Esophagus muscularis mucosa (tissue), 4 donors: ENCODE measurements at regions not wholly inside any gene's neighbourhood (a gene's known extent, or its start where the extent isn't known, plus 50 kb on each side); places are given as distances from the start of the nearest gene placed in this dataset.
A peak's percentile ranks its signal among the peaks of the same experiment; 100 is the strongest.

Experiments
- DNase-seq: peaks from one replicate; pipeline ENCODE4 v3.0.0-alpha.2; 2017; ENCODE audit errors: extremely low spot score
- H3K27ac ChIP-seq, 4 donors: fragments of 200-600 bp; sonication (generic); replicated peaks in 1 of 4; 1 replicate in 3 of 4; 2 replicates in 1 of 4; pipeline ENCODE4 v1.5.1; 2016 to 2019; ENCODE audit warnings: mild to moderate bottlenecking in 1 of 4
- H3K27me3 ChIP-seq, 4 donors: fragments of 200-600 bp; sonication (generic); one replicate each; pipeline versions ENCODE4 v1.5.1 to v1.6.0; 2016 to 2019
- H3K36me3 ChIP-seq, 4 donors: fragments of 200-600 bp; sonication (generic); one replicate each; pipeline ENCODE4 v1.5.1; 2016 to 2019
- H3K4me1 ChIP-seq, 4 donors: fragments of 200-600 bp; sonication (generic); one replicate each; pipeline ENCODE4 v1.5.1; 2016 to 2019
- H3K4me3 ChIP-seq, 4 donors: fragments of 200-600 bp; sonication (generic); 1 replicate in 2 of 4; 2 replicates in 2 of 4; pipeline ENCODE4 v1.5.1; 2016 to 2019; ENCODE audit warnings: mild to moderate bottlenecking in 4 of 4, moderate library complexity in 1 of 4
- H3K9me3 ChIP-seq, 4 donors: fragments of 200-600 bp; sonication (generic); 1 replicate in 3 of 4; 2 replicates in 1 of 4; pipeline ENCODE4 v1.5.1; 2016 to 2019
- EP300 ChIP-seq: sonication (generic); formaldehyde crosslinking; IDR thresholded peaks from one replicate; pipeline ENCODE4 v1.6.1; 2017; ENCODE audit warnings: antibody characterized with exemption
- POLR2A ChIP-seq: fragments of 450-650 bp; IDR thresholded peaks from one replicate; pipeline ENCODE4 v1.6.1; 2017; ENCODE audit warnings: antibody characterized with exemption, moderate library complexity, mild to moderate bottlenecking, low read depth
- POLR2AphosphoS5 ChIP-seq, 2 donors: sonication (generic); formaldehyde crosslinking; IDR thresholded peaks; one replicate each; pipeline ENCODE4 v1.6.1; 2017; ENCODE audit warnings: antibody characterized with exemption in 2 of 2
- WGBS: methylation state at CpG from one replicate; pipeline ENCODE4 v1.1.5; 2018; 5-methylcytosine and 5-hydroxymethylcytosine counted together
- intact Hi-C: fragments of 100-400 bp; cut with DNase I; formaldehyde crosslinking; loops from one replicate; pipeline ENCODE4 v1.15.1; 2023
- TF ChIP-seq, protein P1 (sequence below), 3 experiments: fragments of 200-600 bp in 2 of 3; fragments of 450-650 bp in 1 of 3; sonication (generic) in 2 of 3; IDR thresholded peaks; one replicate each; pipeline ENCODE4 v1.5.1; 2017 to 2019; ENCODE audit warnings: antibody characterized with exemption in 3 of 3, mild to moderate bottlenecking in 2 of 3, moderate library complexity in 1 of 3

GRCh38 chr18:46418663-46419260, 238.3 kb downstream of the LOXHD1 start:
- TF ChIP-seq POLR2AphosphoS5 (IDR thresholded peaks at IDR 0.05) (peak; percentile 50 to 53), EP300 (no peak)
- no peaks in the 10 kb centered on the region for H3K36me3 ChIP-seq
- no peak overlapping the region for H3K4me3 ChIP-seq
- 13% methylated on average over 5 of the region's 5 CpGs for WGBS
- peak overlapping the region; percentile 55 to 78 (median 70) for H3K27ac ChIP-seq
- intact Hi-C loops, result no loop called here
- H3K9me3 ChIP-seq, result no peaks in the 10 kb centered on the region
- DNase-seq, result no peak
- peaks cover 21 to 52% (median 32%) of the 10 kb centered on the region in 4 donors for H3K4me1 ChIP-seq
- no peaks in the 10 kb centered on the region for H3K27me3 ChIP-seq

- peaks cover 19 to 45% (median 31%) of the 10 kb centered on the region in 4 donors for H3K4me1 ChIP-seq
- TF ChIP-seq POLR2AphosphoS5 (IDR thresholded peaks at IDR 0.05) (no peak), POLR2A (no peak), EP300 (no peak)
- TF ChIP-seq, protein P1, sequence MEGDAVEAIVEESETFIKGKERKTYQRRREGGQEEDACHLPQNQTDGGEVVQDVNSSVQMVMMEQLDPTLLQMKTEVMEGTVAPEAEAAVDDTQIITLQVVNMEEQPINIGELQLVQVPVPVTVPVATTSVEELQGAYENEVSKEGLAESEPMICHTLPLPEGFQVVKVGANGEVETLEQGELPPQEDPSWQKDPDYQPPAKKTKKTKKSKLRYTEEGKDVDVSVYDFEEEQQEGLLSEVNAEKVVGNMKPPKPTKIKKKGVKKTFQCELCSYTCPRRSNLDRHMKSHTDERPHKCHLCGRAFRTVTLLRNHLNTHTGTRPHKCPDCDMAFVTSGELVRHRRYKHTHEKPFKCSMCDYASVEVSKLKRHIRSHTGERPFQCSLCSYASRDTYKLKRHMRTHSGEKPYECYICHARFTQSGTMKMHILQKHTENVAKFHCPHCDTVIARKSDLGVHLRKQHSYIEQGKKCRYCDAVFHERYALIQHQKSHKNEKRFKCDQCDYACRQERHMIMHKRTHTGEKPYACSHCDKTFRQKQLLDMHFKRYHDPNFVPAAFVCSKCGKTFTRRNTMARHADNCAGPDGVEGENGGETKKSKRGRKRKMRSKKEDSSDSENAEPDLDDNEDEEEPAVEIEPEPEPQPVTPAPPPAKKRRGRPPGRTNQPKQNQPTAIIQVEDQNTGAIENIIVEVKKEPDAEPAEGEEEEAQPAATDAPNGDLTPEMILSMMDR (IDR thresholded peaks at IDR 0.05), result no peak
- intact Hi-C loops, result no loop called here
- peak overlapping the region; percentile 55 to 78 (median 70) for H3K27ac ChIP-seq
- no peaks in the 10 kb centered on the region for H3K27me3 ChIP-seq
- H3K36me3 ChIP-seq, result no peaks in the 10 kb centered on the region
- WGBS, result 83% methylated on average over 11 of the region's 12 CpGs
- no peak overlapping the region for H3K4me3 ChIP-seq
- H3K9me3 ChIP-seq, result no peaks in the 10 kb centered on the region
- no peak for DNase-seq
Observed at GRCh38 chr18:46419391-46420141, 237.5 kb downstream of the LOXHD1 start.

DNA sequence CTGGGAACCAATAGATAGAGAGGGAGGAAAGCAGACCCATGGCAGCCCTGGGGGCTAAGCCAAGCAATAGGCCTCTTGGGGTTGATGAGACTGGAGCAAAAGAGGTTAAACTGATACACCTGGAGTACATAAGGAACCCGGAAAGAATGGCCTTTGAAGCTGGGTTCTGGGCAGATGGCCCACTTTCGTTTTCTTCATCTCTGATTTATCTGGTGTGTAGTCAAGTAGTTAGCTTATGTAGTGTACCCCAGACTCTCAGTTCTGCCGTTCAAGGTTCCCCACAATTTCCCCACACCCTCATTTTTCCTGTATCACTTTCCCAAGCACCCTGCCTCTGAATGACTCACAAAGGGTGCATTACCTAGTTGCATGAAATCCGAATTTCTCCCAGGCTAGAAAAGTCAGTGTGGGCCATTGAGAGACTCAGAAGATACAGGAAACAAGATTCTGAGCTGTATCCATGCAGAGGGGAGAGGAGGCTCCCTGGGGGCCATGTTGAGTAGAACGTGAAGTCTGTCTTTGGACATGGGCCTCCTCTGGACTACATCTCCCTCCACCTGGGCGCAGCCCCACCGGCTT, 235.0 kb downstream of the LOXHD1 start:
- H3K4me3 ChIP-seq, result no peak overlapping the region
- no peaks in the 10 kb centered on the region for H3K9me3 ChIP-seq
- no peak for TF ChIP-seq POLR2A
- TF ChIP-seq, protein P1 (IDR thresholded peaks at IDR 0.05), result no peak
- TF ChIP-seq POLR2AphosphoS5 (IDR thresholded peaks at IDR 0.05), result no peak
- no peak for TF ChIP-seq EP300
- no peak overlapping the region for H3K27ac ChIP-seq
- DNase-seq, result no peak
- WGBS, result 75% methylated on average over 7 of the region's 7 CpGs
- H3K36me3 ChIP-seq, result no peaks in the 10 kb centered on the region
- peaks cover 12 to 36% (median 27%) of the 10 kb centered on the region in 4 donors for H3K4me1 ChIP-seq
- H3K27me3 ChIP-seq, result no peaks in the 10 kb centered on the region
- intact Hi-C loops, result no loop called here

- Histone ChIP-seq H3K36me3 (no peaks in the 10 kb centered on the region), H3K27ac (no peak overlapping the region), H3K9me3 (no peaks in the 10 kb centered on the region), H3K4me1 (peaks cover 12 to 34% (median 26%) of the 10 kb centered on the region in 4 donors), H3K4me3 (no peak overlapping the region), H3K27me3 (no peaks in the 10 kb centered on the region)
- no peak for TF ChIP-seq POLR2AphosphoS5 (IDR thresholded peaks at IDR 0.05)
- no peak for TF ChIP-seq EP300
- TF ChIP-seq POLR2A, result no peak
- TF ChIP-seq, protein P1 (IDR thresholded peaks at IDR 0.05), result no peak
- WGBS, result 96% methylated on average over 4 of the region's 4 CpGs
- intact Hi-C loops, result no loop called here
- no peak for DNase-seq
Observed at GRCh38 chr18:46422552-46423055, 234.4 kb downstream of the LOXHD1 start.

- intact Hi-C loops, result no loop called here
- no peak for DNase-seq
- TF ChIP-seq POLR2AphosphoS5 (IDR thresholded peaks at IDR 0.05), result no peak
- no peak for TF ChIP-seq POLR2A
- TF ChIP-seq, protein P1 (IDR thresholded peaks at IDR 0.05), result no peak
- no peak for TF ChIP-seq EP300
- H3K36me3 ChIP-seq, result no peaks in the 10 kb centered on the region
- H3K4me3 ChIP-seq, result no peak overlapping the region
- no peak overlapping the region for H3K27ac ChIP-seq
- 98% methylated on average over 4 of the region's 4 CpGs for WGBS
- no peaks in the 10 kb centered on the region for H3K9me3 ChIP-seq
- H3K27me3 ChIP-seq, result no peaks in the 10 kb centered on the region
- H3K4me1 ChIP-seq, result peaks cover 9 to 28% (median 20%) of the 10 kb centered on the region in 4 donors
Observed at GRCh38 chr18:46423226-46423805, 233.7 kb downstream of the LOXHD1 start.
